HFFc6 (cell line): ENCODE measurements at regions not wholly inside any gene's neighbourhood (a gene's known extent, or its start where the extent isn't known, plus 50 kb on each side); places are given as distances from the start of the nearest gene placed in this dataset.

Experiments
- DNase-seq: peaks from one replicate; pipeline ENCODE4 v3.0.0-alpha.2; 2018
- H3K27ac Mint-ChIP-seq: 2 replicates; pipeline ENCODE4 v1.8.0; 2020; ENCODE audit warnings: mild to moderate bottlenecking, mixed read lengths
- H3K27me3 Mint-ChIP-seq: 2 replicates; pipeline ENCODE4 v1.8.0; 2021; ENCODE audit warnings: mild to moderate bottlenecking, moderate library complexity, mixed read lengths; ENCODE audit not compliant: insufficient read depth
- H3K36me3 Mint-ChIP-seq: 2 replicates; pipeline ENCODE4 v1.8.0; 2021; ENCODE audit warnings: low read depth, mixed read lengths
- H3K4me1 Mint-ChIP-seq: 2 replicates; pipeline ENCODE4 v1.8.0; 2020; ENCODE audit warnings: low read depth, mixed read lengths
- H3K4me3 Mint-ChIP-seq: 2 replicates; pipeline ENCODE4 v1.8.0; 2020; ENCODE audit warnings: mild to moderate bottlenecking, moderate library complexity, mixed read lengths
- H3K9me3 Mint-ChIP-seq: 2 replicates; pipeline ENCODE4 v1.8.0; 2020; ENCODE audit warnings: mild to moderate bottlenecking, mixed read lengths
- CTCF ChIP-seq: fragments of 200-600 bp; sonication (generic); IDR thresholded peaks from 2 replicates; pipeline ENCODE4 v1.5.0; 2021; ENCODE audit warnings: antibody characterized with exemption, mild to moderate bottlenecking

DNA sequence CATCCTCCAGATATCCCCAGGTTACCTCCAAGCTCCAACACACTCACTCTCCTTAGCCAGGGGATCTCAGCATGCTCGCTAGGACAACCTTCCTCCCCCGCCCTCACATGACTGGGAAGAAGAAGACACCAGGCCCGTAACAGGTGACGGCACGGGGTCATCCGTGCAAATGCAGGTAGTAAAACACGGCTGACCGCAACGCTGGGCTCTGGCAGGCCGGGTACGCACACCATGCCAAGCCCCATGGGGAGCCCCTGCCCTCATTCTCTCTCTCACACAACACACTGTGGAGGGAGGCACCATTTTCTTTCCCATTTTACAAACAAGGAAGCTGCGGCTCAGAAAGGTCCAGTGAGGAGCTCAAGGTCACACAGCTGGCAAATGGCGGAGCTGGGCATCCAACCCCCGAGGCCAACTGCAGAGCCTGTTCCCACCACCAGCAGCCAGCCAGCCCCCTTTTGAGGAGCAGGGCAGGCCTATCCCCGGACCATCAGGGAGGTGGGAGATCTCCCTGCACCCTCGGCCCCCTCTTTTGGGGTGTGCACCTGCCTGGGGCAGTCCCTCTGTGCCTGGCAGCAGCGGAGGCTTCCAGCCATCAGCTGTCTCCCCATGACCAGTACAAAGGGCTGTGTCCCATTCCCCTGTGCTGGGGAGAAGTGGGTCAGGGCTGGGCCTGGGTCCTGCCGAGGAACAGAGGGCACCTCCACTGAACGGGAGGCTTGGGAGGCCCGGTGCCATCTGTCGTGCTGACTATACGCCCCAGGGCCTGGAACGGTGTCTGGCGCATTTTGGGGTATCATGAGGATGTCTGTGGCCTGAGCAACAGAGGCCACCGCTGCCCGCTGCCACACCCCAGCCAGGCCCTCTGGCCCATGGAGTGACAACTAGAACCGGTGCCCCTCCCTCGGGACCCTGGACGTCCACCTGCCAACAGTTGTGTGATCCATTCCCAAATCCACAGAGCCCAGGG, 280.9 kb downstream of the CTTN start:
- Mint-ChIP-seq H3K36me3 (peaks cover 11% of the 10 kb centered on the region; the same call in 1 of the 2 replicates), H3K4me3 (no peak overlapping the region), H3K27me3 (peaks cover 10% of the 10 kb centered on the region), H3K9me3 (peaks cover 56% of the 10 kb centered on the region), H3K4me1 (no peaks in the 10 kb centered on the region), H3K27ac (no peak overlapping the region)
- DNase-seq: no peak
- no peak for TF ChIP-seq CTCF

DNA sequence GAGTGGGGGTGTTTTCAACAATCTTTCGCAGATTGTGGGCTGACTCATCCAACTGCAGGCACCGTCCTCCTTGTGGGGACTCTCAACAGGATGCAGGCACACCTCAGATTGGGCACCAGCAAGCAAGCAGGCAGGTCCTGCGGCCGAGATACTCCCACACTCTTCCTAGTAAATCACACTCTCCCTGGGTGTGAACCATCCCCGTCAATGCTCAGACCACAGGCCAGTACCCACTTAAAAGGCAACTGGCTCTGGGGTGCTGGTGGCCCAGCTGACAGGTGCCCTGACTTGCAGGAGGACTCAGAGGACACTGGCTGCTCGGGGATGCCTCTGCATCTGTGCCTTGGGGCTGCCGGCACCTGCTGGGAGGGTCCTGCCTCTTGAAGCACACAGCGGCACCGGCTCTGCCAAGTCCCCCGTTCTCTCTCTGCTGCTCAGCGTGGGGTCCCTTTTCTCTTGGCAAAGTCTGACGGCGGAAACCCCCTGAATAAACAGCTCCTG, 282.5 kb downstream of the CTTN start:
- Mint-ChIP-seq H3K27ac (no peak overlapping the region), H3K36me3 (peaks cover 11% of the 10 kb centered on the region; the same call in 1 of the 2 replicates), H3K4me1 (no peaks in the 10 kb centered on the region), H3K9me3 (peaks cover 62% of the 10 kb centered on the region), H3K4me3 (no peak overlapping the region), H3K27me3 (peaks cover 10% of the 10 kb centered on the region)
- DNase-seq: no peak
- TF ChIP-seq CTCF: no peak

DNA sequence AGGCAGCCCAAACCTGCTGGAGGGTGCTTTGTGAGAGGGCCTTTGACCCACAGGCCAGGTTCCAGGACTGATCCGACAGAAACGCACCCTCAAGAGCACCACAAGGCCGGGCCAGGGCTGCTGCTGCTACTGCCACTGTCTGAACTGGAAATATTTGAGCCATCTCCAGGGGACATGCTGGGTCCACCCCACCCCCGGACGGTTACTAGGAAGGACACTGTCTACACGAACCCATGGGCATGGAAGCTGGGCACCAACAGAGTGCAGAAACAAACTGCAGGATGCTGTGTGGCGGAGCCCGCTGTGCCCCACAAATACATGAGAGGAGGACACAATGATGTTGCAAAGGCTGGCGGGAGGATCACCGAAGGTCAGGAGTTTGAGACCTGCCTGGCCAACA, 283.7 kb downstream of the CTTN start:
- no peak for TF ChIP-seq CTCF
- H3K4me1 Mint-ChIP-seq: no peaks in the 10 kb centered on the region
- peaks cover 11% of the 10 kb centered on the region; the same call in 1 of the 2 replicates for H3K36me3 Mint-ChIP-seq
- H3K9me3 Mint-ChIP-seq: peaks cover 72% of the 10 kb centered on the region
- no peak overlapping the region for H3K4me3 Mint-ChIP-seq
- DNase-seq: no peak
- no peak overlapping the region for H3K27ac Mint-ChIP-seq
- peaks cover 10% of the 10 kb centered on the region for H3K27me3 Mint-ChIP-seq

- H3K4me1 Mint-ChIP-seq: no peaks in the 10 kb centered on the region
- H3K27me3 Mint-ChIP-seq: peaks cover 6% of the 10 kb centered on the region
- H3K9me3 Mint-ChIP-seq: peaks cover 68% of the 10 kb centered on the region
- no peak overlapping the region for H3K4me3 Mint-ChIP-seq
- TF ChIP-seq CTCF: no peak
- H3K27ac Mint-ChIP-seq: no peak overlapping the region
- no peak for DNase-seq
- peaks cover 10% of the 10 kb centered on the region; the same call in 1 of the 2 replicates for H3K36me3 Mint-ChIP-seq
Measured at GRCh38 chr11:70682760-70683159, 284.4 kb downstream of the CTTN start.

- Mint-ChIP-seq H3K4me3 (no peak overlapping the region), H3K9me3 (peaks cover 50% of the 10 kb centered on the region), H3K27ac (no peak overlapping the region), H3K27me3 (no peaks in the 10 kb centered on the region; the same call in 1 of the 2 replicates), H3K36me3 (no peaks in the 10 kb centered on the region), H3K4me1 (no peaks in the 10 kb centered on the region)
- no peak for TF ChIP-seq CTCF
- no peak for DNase-seq
Measured at GRCh38 chr11:70687716-70688115, 289.4 kb downstream of the CTTN start.
